ENCODE measurements at regions not wholly inside any gene's neighbourhood (a gene's known extent, or its start where the extent isn't known, plus 50 kb on each side); places are given as distances from the start of the nearest gene placed in this dataset.

DNA sequence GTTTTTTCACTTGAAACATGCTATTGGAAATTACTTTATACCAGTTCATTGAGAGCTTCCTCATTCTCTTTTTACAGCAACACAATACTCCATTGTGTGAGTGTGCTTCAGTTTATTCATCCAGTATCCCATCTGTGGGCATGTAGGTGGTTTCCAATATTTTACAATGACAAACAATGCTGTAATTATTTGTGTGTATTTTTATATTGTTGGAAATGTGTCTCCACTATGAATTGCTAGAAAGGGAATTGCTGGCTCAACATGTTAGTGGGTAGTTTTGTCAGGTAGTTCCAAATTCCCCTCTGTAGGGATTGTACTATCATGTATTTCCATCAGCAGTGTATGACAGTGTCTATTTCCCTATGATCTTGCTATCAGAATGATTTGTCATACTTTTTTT, 65.8 kb upstream of the MAGI1 start:
- no peak overlapping the region for H3K27ac ChIP-seq
- TF ChIP-seq, protein P1, sequence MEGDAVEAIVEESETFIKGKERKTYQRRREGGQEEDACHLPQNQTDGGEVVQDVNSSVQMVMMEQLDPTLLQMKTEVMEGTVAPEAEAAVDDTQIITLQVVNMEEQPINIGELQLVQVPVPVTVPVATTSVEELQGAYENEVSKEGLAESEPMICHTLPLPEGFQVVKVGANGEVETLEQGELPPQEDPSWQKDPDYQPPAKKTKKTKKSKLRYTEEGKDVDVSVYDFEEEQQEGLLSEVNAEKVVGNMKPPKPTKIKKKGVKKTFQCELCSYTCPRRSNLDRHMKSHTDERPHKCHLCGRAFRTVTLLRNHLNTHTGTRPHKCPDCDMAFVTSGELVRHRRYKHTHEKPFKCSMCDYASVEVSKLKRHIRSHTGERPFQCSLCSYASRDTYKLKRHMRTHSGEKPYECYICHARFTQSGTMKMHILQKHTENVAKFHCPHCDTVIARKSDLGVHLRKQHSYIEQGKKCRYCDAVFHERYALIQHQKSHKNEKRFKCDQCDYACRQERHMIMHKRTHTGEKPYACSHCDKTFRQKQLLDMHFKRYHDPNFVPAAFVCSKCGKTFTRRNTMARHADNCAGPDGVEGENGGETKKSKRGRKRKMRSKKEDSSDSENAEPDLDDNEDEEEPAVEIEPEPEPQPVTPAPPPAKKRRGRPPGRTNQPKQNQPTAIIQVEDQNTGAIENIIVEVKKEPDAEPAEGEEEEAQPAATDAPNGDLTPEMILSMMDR (conservative IDR thresholded peaks at IDR 0.05): no peak

- no peak overlapping the region for H3K27ac ChIP-seq
- TF ChIP-seq, protein P1 (conservative IDR thresholded peaks at IDR 0.05): no peak
These were observed 65.0 kb upstream of the MAGI1 start for GRCh38 chr3:66103729-66104128.

- no peak overlapping the region for H3K27ac ChIP-seq
- TF ChIP-seq, protein P1 (conservative IDR thresholded peaks at IDR 0.05): no peak
These were observed 63.2 kb upstream of the MAGI1 start for GRCh38 chr3:66101901-66102300.

- TF ChIP-seq, protein P1 (conservative IDR thresholded peaks at IDR 0.05): no peak
- no peak overlapping the region for H3K27ac ChIP-seq
These were observed 60.9 kb upstream of the MAGI1 start for GRCh38 chr3:66099541-66100065.

- H3K27ac ChIP-seq: no peak overlapping the region
- TF ChIP-seq, protein P1 (conservative IDR thresholded peaks at IDR 0.05): no peak
These were observed 59.7 kb upstream of the MAGI1 start for GRCh38 chr3:66098436-66098835.

GRCh38 chr3:66097647-66098046, 58.9 kb upstream of the MAGI1 start:
- no peak overlapping the region for H3K27ac ChIP-seq
- TF ChIP-seq, protein P1 (conservative IDR thresholded peaks at IDR 0.05): no peak

DNA sequence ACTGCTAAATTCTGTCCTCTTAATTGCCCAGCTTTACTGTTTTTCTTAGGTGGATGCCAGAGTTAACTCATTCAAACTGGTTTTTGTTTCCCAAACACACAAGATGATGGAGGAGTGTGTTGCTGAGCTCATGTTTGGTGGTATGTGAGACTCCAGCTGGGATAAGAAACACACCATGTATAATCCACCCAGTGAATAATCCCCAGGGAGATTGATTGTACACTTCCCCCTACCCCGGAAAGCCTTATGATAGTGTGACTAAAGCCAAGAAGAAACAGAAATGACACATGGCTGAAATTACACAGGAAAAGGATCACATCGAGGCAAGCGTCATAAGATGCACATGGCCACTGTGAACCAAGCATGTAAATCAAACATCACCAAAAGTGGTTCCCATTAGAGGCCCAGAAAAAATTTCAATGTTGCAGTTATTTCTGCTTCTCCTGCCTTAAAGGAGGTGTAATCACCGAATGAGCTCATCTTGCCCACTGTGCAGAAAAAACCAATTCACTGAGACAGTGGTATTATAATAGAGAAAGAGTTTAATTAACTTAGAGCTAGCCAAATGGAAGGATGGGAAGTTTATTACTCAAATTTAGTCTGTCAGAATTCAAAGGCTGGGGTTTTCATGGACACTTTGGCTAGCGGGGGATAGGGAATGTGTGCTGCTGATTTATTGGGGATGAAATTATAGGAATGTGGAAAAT, 56.7 kb upstream of the MAGI1 start:
- TF ChIP-seq, protein P1 (conservative IDR thresholded peaks at IDR 0.05): no peak
- no peak overlapping the region for H3K27ac ChIP-seq
